Neural cell (in vitro differentiated cells): ENCODE measurements at regions not wholly inside any gene's neighbourhood (a gene's known extent, or its start where the extent isn't known, plus 50 kb on each side); places are given as distances from the start of the nearest gene placed in this dataset.
"Not testable (repeated sequence)": the region's sequence is repeated elsewhere in the genome, so short reads cannot be mapped to it uniquely, and the experiment has no call there.

Experiments used
- H2AFZ ChIP-seq: fragments of 200-600, 300-800 bp; sonication (generic), shearing (Covaris generic); 2 replicates; pipeline ENCODE4 v1.6.0; 2014; ENCODE audit warnings: low read depth, mild to moderate bottlenecking, antibody characterized with exemption, low read length, moderate library complexity
- H3F3A ChIP-seq: fragments of 200-600 bp; shearing (Covaris generic); 2 replicates; pipeline ENCODE4 v1.6.1; 2016; ENCODE audit warnings: mild to moderate bottlenecking, moderate library complexity, mixed read lengths, antibody characterized with exemption, low read length; ENCODE audit not compliant: insufficient read depth, poor library complexity, severe bottlenecking
- H3K27ac ChIP-seq: fragments of 200-600, 300-800 bp; sonication (generic), shearing (Covaris generic); 2 replicates; pipeline ENCODE4 v1.5.1; 2014; ENCODE audit warnings: mild to moderate bottlenecking, low read length, moderate library complexity
- H3K27me3 ChIP-seq: fragments of 300-800, 200-600 bp; sonication (generic), shearing (Covaris generic); 2 replicates; pipeline ENCODE4 v1.6.0; 2014; ENCODE audit warnings: mild to moderate bottlenecking, low read depth, low read length, moderate library complexity; ENCODE audit not compliant: insufficient read depth
- H3K36me3 ChIP-seq: fragments of 300-800, 200-600 bp; sonication (generic), shearing (Covaris generic); 2 replicates; pipeline ENCODE4 v1.5.1; 2014; ENCODE audit warnings: mild to moderate bottlenecking, antibody characterized with exemption, low read length, moderate library complexity; ENCODE audit not compliant: insufficient read depth
- H3K4me2 ChIP-seq: fragments of 300-800, 200-600 bp; sonication (generic), shearing (Covaris generic); 2 replicates; pipeline ENCODE4 v1.6.0; 2014; ENCODE audit warnings: mild to moderate bottlenecking, low read length
- H3K4me3 ChIP-seq: fragments of 300-800, 200-600 bp; sonication (generic), shearing (Covaris generic); 2 replicates; pipeline ENCODE4 v1.5.1; 2014; ENCODE audit warnings: mild to moderate bottlenecking, low read length, moderate library complexity
- H3K79me2 ChIP-seq: fragments of 200-600 bp; shearing (Covaris generic); replicated peaks from 2 replicates; pipeline ENCODE4 v1.6.0; 2014; ENCODE audit warnings: mild to moderate bottlenecking, low read length, moderate library complexity; ENCODE audit not compliant: insufficient read depth
- H3K9ac ChIP-seq: fragments of 300-800, 200-600 bp; sonication (generic), shearing (Covaris generic); 2 replicates; pipeline ENCODE4 v1.6.1; 2016; ENCODE audit warnings: mild to moderate bottlenecking, low read length, mixed read lengths
- H3K9me2 ChIP-seq: fragments of 200-600 bp; shearing (Covaris generic); 2 replicates; pipeline ENCODE4 v1.6.1; 2016; ENCODE audit warnings: mild to moderate bottlenecking, low read length, mixed read lengths; ENCODE audit not compliant: insufficient read depth
- H3K9me3 ChIP-seq: fragments of 200-600, 300-800 bp; sonication (generic), shearing (Covaris generic); 2 replicates; pipeline ENCODE4 v1.6.1; 2016; ENCODE audit warnings: mild to moderate bottlenecking, mixed run types, low read length, moderate library complexity, mixed read lengths
- H4K20me1 ChIP-seq: fragments of 200-600 bp; shearing (Covaris generic); 2 replicates; pipeline ENCODE4 v1.6.1; 2016; ENCODE audit warnings: mild to moderate bottlenecking, mixed run types; ENCODE audit not compliant: insufficient read depth
- EP300 ChIP-seq: fragments of 450-650 bp; conservative IDR thresholded peaks from 2 replicates; pipeline ENCODE4 v1.6.1; 2014; ENCODE audit warnings: antibody characterized with exemption, mild to moderate bottlenecking, moderate library complexity; ENCODE audit not compliant: poor library complexity, severe bottlenecking
- EZH2 ChIP-seq: fragments of 200-600, 300-800 bp; shearing (Covaris generic), sonication (generic); IDR thresholded peaks from 2 replicates; pipeline ENCODE4 v1.6.1; 2014; ENCODE audit warnings: antibody characterized with exemption, low read length, borderline replicate concordance, mild to moderate bottlenecking; ENCODE audit not compliant: insufficient read depth, poor library complexity, severe bottlenecking
- MXI1 ChIP-seq: fragments of 450-650 bp; conservative IDR thresholded peaks from 2 replicates; pipeline ENCODE4 v1.6.1; 2014; ENCODE audit warnings: antibody characterized with exemption, mild to moderate bottlenecking; ENCODE audit not compliant: poor library complexity, severe bottlenecking
- POLR2AphosphoS5 ChIP-seq: IDR thresholded peaks from 2 replicates; pipeline ENCODE4 v1.6.1; 2012
- RAD21 ChIP-seq: fragments of 450-650 bp; conservative IDR thresholded peaks from 2 replicates; pipeline ENCODE4 v1.6.1; 2014; ENCODE audit warnings: antibody characterized with exemption, mild to moderate bottlenecking, moderate library complexity
- SMC3 ChIP-seq: fragments of 450-650 bp; conservative IDR thresholded peaks from 2 replicates; pipeline ENCODE4 v1.6.1; 2014; ENCODE audit warnings: antibody characterized with exemption, mild to moderate bottlenecking, moderate library complexity; ENCODE audit not compliant: poor library complexity
- TAF1 ChIP-seq: IDR thresholded peaks from 2 replicates; pipeline ENCODE4 v1.6.1; 2012; ENCODE audit warnings: low read depth
- TF ChIP-seq, protein P1 (sequence below): fragments of 450-650 bp; IDR thresholded peaks from 2 replicates; pipeline ENCODE4 v1.5.1; 2014; ENCODE audit warnings: antibody characterized with exemption, mild to moderate bottlenecking, moderate library complexity; ENCODE audit not compliant: poor library complexity, severe bottlenecking
- TF ChIP-seq, protein P2 (sequence below): IDR thresholded peaks from 2 replicates; pipeline ENCODE4 v1.6.1; 2012; ENCODE audit warnings: borderline replicate concordance

DNA sequence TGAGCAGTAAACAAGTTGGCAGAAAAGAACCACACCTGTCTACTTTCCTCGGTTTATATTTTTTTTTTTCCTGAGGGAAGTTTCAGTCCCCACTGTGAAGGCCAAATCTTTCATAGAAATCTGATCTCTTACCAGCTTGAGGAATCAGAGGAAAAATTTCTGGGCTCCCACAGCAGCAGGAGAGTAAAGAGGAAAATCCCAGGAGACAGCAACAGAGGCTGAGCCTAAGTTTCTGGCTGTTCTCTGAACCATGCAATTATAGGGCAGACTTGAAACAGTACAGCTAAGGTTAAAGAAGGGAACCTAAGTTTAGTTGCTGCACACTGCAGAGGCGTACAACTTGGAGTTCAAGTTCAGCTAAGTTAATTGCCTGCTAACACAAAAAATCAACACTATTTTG lies 1090.9 kb upstream of the INTU start:
- Histone ChIP-seq H3K4me3 (no peak overlapping the region), H3K27ac (no peak overlapping the region), H3F3A (no peaks in the 10 kb centered on the region), H3K9ac (no peak overlapping the region), H3K4me2 (no peak overlapping the region), H3K9me3 (no peaks in the 10 kb centered on the region), H3K36me3 (no peaks in the 10 kb centered on the region), H4K20me1 (no peaks in the 10 kb centered on the region), H3K27me3 (no peaks in the 10 kb centered on the region), H3K9me2 (no peaks in the 10 kb centered on the region), H2AFZ (no peak overlapping the region), H3K79me2 (no peaks in the 10 kb centered on the region)
- TF ChIP-seq EP300 (no peak), SMC3 (no peak), MXI1 (no peak)
- TF ChIP-seq, protein P1, sequence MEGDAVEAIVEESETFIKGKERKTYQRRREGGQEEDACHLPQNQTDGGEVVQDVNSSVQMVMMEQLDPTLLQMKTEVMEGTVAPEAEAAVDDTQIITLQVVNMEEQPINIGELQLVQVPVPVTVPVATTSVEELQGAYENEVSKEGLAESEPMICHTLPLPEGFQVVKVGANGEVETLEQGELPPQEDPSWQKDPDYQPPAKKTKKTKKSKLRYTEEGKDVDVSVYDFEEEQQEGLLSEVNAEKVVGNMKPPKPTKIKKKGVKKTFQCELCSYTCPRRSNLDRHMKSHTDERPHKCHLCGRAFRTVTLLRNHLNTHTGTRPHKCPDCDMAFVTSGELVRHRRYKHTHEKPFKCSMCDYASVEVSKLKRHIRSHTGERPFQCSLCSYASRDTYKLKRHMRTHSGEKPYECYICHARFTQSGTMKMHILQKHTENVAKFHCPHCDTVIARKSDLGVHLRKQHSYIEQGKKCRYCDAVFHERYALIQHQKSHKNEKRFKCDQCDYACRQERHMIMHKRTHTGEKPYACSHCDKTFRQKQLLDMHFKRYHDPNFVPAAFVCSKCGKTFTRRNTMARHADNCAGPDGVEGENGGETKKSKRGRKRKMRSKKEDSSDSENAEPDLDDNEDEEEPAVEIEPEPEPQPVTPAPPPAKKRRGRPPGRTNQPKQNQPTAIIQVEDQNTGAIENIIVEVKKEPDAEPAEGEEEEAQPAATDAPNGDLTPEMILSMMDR = no peak
- TF ChIP-seq, protein P2, sequence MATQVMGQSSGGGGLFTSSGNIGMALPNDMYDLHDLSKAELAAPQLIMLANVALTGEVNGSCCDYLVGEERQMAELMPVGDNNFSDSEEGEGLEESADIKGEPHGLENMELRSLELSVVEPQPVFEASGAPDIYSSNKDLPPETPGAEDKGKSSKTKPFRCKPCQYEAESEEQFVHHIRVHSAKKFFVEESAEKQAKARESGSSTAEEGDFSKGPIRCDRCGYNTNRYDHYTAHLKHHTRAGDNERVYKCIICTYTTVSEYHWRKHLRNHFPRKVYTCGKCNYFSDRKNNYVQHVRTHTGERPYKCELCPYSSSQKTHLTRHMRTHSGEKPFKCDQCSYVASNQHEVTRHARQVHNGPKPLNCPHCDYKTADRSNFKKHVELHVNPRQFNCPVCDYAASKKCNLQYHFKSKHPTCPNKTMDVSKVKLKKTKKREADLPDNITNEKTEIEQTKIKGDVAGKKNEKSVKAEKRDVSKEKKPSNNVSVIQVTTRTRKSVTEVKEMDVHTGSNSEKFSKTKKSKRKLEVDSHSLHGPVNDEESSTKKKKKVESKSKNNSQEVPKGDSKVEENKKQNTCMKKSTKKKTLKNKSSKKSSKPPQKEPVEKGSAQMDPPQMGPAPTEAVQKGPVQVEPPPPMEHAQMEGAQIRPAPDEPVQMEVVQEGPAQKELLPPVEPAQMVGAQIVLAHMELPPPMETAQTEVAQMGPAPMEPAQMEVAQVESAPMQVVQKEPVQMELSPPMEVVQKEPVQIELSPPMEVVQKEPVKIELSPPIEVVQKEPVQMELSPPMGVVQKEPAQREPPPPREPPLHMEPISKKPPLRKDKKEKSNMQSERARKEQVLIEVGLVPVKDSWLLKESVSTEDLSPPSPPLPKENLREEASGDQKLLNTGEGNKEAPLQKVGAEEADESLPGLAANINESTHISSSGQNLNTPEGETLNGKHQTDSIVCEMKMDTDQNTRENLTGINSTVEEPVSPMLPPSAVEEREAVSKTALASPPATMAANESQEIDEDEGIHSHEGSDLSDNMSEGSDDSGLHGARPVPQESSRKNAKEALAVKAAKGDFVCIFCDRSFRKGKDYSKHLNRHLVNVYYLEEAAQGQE = no peak

DNA sequence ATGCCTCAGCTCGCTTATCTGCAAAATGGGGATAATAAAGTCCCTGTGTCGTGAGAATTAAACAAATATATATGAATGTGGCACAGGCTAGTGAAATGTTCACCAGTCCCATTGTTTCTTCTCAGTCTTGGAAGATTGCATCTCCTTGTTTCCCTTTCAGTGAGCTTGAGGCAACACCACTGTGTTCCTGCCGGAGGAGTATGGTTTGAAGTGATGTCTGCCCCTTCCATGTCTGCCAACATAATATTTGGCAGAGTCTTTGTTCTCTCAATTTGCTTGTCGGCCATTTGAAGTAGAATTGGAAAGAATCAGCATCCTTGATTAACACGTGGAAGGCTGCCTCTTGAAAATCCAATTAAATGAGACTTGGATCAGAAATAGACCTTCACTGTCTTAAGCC lies 1088.5 kb upstream of the INTU start:
- H2AFZ ChIP-seq = no peak overlapping the region
- TF ChIP-seq EZH2 (no peak), MXI1 (no peak), EP300 (no peak), SMC3 (no peak), POLR2AphosphoS5 (no peak), TAF1 (no peak), RAD21 (no peak)
- TF ChIP-seq, protein P2 = no peak
- TF ChIP-seq, protein P1 = no peak
- H3K4me2 ChIP-seq = no peak overlapping the region

DNA sequence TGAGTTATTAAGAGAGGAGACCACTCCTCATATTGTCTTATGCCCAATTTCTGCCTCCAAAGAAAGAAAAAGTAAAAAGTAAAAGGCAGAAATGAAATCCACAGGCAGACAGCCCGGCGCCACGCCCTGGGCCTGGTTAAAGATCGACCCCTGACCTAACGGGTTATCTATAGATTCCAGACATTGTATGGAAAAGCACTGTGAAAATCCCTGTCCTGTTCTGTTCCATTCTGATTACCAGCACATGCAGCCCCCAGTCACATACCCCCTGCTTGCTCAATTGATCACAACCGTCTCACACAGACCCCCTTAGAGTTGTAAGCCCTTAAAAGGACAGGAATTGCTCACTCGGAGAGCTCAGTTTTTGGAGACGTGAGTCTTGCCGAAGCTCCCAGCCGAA lies 1086.6 kb upstream of the INTU start:
- H4K20me1 ChIP-seq, H3K4me2 ChIP-seq, H3K79me2 ChIP-seq, H3K9me3 ChIP-seq, H3K27me3 ChIP-seq, H3K9ac ChIP-seq, H3K9me2 ChIP-seq, H3K4me3 ChIP-seq, H3K36me3 ChIP-seq, H3K27ac ChIP-seq, H3F3A ChIP-seq, H2AFZ ChIP-seq: not testable (repeated sequence)

More for the DNA sequence above, 1088.5 kb upstream of the INTU start:
- Histone ChIP-seq H3K9ac (no peak overlapping the region), H3K27me3 (no peaks in the 10 kb centered on the region), H3K9me3 (no peaks in the 10 kb centered on the region), H4K20me1 (no peaks in the 10 kb centered on the region), H3K27ac (no peak overlapping the region), H3K79me2 (no peaks in the 10 kb centered on the region), H3F3A (no peaks in the 10 kb centered on the region), H3K36me3 (no peaks in the 10 kb centered on the region), H3K4me3 (no peak overlapping the region), H3K9me2 (no peaks in the 10 kb centered on the region)
